22Rv1 (cell line): ENCODE measurements at regions not wholly inside any gene's neighbourhood (a gene's known extent, or its start where the extent isn't known, plus 50 kb on each side); places are given as distances from the start of the nearest gene placed in this dataset.

Source experiments
- ZFX ChIP-seq: fragments of 450-650 bp; IDR thresholded peaks from 2 replicates; pipeline ENCODE4 v1.6.1; 2017; ENCODE audit warnings: antibody characterized with exemption, borderline replicate concordance
- TF ChIP-seq, protein P1 (sequence below): fragments of 450-650 bp; IDR thresholded peaks from 2 replicates; pipeline ENCODE4 v1.5.1; 2017; ENCODE audit warnings: mild to moderate bottlenecking

DNA sequence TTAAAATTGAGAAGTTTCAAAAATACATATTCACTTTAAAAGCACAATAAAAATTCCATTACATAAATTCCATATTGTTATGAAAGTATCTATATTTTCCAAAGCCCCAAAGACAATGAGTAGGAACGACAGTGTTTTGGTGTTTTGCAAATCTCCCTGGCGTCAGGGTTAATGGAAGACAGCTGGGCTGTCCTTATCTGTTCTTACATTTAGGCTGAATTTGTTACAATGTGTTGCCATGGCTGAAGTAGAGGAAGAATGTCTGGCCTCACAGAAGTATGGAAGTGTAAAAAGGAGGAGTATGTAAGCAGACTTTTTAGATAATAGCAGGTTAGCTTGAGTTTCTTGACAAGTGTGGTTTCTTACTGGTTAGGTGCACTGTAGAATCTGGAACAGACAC lies 124.4 kb upstream of the SPATA13 start:
- TF ChIP-seq, protein P1, sequence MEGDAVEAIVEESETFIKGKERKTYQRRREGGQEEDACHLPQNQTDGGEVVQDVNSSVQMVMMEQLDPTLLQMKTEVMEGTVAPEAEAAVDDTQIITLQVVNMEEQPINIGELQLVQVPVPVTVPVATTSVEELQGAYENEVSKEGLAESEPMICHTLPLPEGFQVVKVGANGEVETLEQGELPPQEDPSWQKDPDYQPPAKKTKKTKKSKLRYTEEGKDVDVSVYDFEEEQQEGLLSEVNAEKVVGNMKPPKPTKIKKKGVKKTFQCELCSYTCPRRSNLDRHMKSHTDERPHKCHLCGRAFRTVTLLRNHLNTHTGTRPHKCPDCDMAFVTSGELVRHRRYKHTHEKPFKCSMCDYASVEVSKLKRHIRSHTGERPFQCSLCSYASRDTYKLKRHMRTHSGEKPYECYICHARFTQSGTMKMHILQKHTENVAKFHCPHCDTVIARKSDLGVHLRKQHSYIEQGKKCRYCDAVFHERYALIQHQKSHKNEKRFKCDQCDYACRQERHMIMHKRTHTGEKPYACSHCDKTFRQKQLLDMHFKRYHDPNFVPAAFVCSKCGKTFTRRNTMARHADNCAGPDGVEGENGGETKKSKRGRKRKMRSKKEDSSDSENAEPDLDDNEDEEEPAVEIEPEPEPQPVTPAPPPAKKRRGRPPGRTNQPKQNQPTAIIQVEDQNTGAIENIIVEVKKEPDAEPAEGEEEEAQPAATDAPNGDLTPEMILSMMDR: no peak
- no peak for TF ChIP-seq ZFX
